ENCODE measurements at regions not wholly inside any gene's neighbourhood (a gene's known extent, or its start where the extent isn't known, plus 50 kb on each side); places are given as distances from the start of the nearest gene placed in this dataset.

- TF ChIP-seq CTCF (IDR thresholded peaks at IDR 0.05) (no peak), POLR2A (IDR thresholded peaks at IDR 0.05) (no peak), POLR2AphosphoS5 (IDR thresholded peaks at IDR 0.05) (no peak)
Observed at GRCh38 chr1:90557706-90558105, 159.4 kb downstream of the BARHL2 start.

Measured in breast epithelium (tissue), 3 donors.